B cell (primary cell): ENCODE measurements at regions not wholly inside any gene's neighbourhood (a gene's known extent, or its start where the extent isn't known, plus 50 kb on each side); places are given as distances from the start of the nearest gene placed in this dataset.

Experiments
- CTCF ChIP-seq: fragments of 200-600 bp; IDR thresholded peaks from one replicate; pipeline ENCODE4 v1.8.0; 2022; ENCODE audit warnings: antibody characterized with exemption, mild to moderate bottlenecking
- EZH2 ChIP-seq: IDR thresholded peaks from 2 replicates; pipeline ENCODE4 v1.6.1; 2012; ENCODE audit warnings: borderline replicate concordance, low read depth, mild to moderate bottlenecking, moderate library complexity, low read length; ENCODE audit not compliant: insufficient read depth, poor library complexity, severe bottlenecking

- TF ChIP-seq CTCF (no peak), EZH2 (no peak)
Measured at GRCh38 chr2:222087998-222088397, 210.8 kb downstream of the PAX3 start.
